ENCODE measurements at regions not wholly inside any gene's neighbourhood (a gene's known extent, or its start where the extent isn't known, plus 50 kb on each side); places are given as distances from the start of the nearest gene placed in this dataset.

DNA sequence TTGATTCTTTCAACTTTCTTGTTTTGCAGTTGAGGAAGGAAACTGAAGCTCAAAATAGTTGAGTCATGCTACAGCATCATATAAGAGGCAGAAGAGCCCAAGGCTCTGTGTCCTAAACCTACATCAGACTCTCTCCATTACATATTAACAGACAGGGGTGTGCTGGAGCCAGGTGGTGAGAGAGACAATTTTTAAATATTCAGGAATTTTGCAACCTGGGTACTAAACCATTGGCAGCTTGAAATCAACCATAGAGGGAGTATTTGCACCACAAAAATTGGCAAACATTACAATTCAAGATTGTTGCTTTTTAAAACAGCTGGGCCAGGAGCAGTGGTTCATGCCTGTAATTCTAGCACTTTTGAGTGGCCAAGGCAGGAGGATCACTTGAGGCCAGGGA is 65.8 kb upstream of the SOX4 start:
- DNase-seq (ENCODE audit: low spot score): no peak
- Histone ChIP-seq H3K9me3 (no peaks in the 10 kb centered on the region), H3K4me3 (no peak overlapping the region), H3K36me3 (no peaks in the 10 kb centered on the region), H3K4me1 (replicated peaks) (no peaks in the 10 kb centered on the region), H3K27me3 (replicated peaks; ENCODE audit: insufficient read depth) (no peaks in the 10 kb centered on the region), H3K27ac (no peak overlapping the region)
- intact Hi-C loops (cut with DNase I): no loop called here
- TF ChIP-seq POLR2AphosphoS5 (IDR thresholded peaks at IDR 0.05): no peak
- TF ChIP-seq POLR2A (IDR thresholded peaks at IDR 0.05): no peak
- TF ChIP-seq, protein P1, sequence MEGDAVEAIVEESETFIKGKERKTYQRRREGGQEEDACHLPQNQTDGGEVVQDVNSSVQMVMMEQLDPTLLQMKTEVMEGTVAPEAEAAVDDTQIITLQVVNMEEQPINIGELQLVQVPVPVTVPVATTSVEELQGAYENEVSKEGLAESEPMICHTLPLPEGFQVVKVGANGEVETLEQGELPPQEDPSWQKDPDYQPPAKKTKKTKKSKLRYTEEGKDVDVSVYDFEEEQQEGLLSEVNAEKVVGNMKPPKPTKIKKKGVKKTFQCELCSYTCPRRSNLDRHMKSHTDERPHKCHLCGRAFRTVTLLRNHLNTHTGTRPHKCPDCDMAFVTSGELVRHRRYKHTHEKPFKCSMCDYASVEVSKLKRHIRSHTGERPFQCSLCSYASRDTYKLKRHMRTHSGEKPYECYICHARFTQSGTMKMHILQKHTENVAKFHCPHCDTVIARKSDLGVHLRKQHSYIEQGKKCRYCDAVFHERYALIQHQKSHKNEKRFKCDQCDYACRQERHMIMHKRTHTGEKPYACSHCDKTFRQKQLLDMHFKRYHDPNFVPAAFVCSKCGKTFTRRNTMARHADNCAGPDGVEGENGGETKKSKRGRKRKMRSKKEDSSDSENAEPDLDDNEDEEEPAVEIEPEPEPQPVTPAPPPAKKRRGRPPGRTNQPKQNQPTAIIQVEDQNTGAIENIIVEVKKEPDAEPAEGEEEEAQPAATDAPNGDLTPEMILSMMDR (IDR thresholded peaks at IDR 0.05): no peak

DNA sequence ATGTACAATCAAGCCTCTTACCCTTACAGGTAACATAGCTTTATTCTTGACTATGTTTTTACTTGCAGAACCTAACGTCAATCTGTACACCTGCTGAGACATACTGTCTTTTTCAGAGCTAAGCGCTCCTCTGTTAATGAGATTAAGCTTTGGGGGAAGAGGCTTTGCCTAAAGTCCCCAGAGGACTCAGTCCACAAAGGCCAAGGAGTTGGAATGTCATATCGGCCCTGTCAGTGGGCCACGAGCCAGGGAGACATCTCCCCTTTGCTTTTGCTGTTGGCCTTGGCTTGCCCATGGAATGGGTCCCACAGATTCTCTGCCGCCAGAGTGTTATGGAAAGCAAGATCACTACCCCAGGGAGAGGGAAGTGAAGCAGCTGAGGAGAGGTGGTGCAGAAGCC is 64.1 kb upstream of the SOX4 start:
- DNase-seq (ENCODE audit: low spot score): no peak
- 80% methylated on average over 5 of the region's 5 CpGs for WGBS
- Histone ChIP-seq H3K9me3 (no peaks in the 10 kb centered on the region), H3K36me3 (no peaks in the 10 kb centered on the region), H3K27me3 (replicated peaks; ENCODE audit: insufficient read depth) (no peaks in the 10 kb centered on the region), H3K4me1 (replicated peaks) (no peaks in the 10 kb centered on the region), H3K4me3 (no peak overlapping the region), H3K27ac (no peak overlapping the region)
- TF ChIP-seq POLR2AphosphoS5 (IDR thresholded peaks at IDR 0.05) (no peak), POLR2A (IDR thresholded peaks at IDR 0.05) (no peak)
- TF ChIP-seq, protein P1 (IDR thresholded peaks at IDR 0.05): no peak
- intact Hi-C loops (cut with DNase I): no loop called here

DNA sequence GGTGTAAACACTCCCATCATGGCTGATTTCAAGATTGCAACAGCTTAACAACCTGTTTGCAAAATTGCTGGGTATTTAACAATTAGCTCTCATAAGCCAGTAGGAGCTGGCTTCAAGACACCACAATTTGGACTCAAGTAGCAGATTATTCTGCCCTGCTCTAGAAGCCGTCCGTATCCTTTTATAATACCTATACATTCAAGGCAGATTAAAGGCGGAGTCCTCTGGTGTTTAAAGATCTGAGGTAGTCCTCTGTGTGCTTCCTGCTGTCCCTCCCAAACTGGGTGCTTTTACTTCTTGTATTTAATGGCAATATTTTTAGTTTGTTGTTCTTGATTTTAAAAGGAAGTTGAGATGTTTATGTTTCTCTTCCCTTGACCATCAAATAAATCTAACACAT is 62.2 kb upstream of the SOX4 start:
- WGBS: 90% methylated on average over 3 of the region's 3 CpGs
- Histone ChIP-seq H3K36me3 (no peaks in the 10 kb centered on the region), H3K4me1 (replicated peaks) (no peaks in the 10 kb centered on the region), H3K4me3 (no peak overlapping the region), H3K9me3 (no peaks in the 10 kb centered on the region), H3K27me3 (replicated peaks; ENCODE audit: insufficient read depth) (no peaks in the 10 kb centered on the region), H3K27ac (no peak overlapping the region)
- TF ChIP-seq POLR2A (IDR thresholded peaks at IDR 0.05) (no peak), POLR2AphosphoS5 (IDR thresholded peaks at IDR 0.05) (no peak)
- TF ChIP-seq, protein P1 (IDR thresholded peaks at IDR 0.05): no peak
- no peak for DNase-seq (ENCODE audit: low spot score)
- intact Hi-C loops (cut with DNase I): no loop called here

DNA sequence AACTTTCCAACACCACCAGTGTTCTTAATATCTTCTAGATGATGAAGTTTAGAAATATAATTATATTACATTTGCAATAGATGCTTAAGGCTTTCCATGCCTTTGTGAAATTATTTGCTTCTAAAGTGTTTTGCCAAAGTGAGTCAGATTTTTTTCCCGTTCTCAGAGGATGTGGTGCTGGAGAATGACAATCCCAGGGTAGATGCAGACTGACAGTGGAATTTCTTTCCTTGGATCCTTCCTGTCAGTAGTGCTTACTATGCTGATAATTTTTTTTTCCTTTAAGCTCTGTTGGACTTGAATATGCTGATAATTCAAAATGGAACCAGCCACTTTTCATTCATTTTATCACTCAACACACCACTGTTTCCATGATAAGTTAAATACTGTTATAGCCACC is 59.9 kb upstream of the SOX4 start:
- 53% methylated on average over 1 of the region's 1 CpG for WGBS
- intact Hi-C loops (cut with DNase I): no loop called here
- TF ChIP-seq, protein P1 (IDR thresholded peaks at IDR 0.05): no peak
- TF ChIP-seq POLR2A (IDR thresholded peaks at IDR 0.05) (no peak), POLR2AphosphoS5 (IDR thresholded peaks at IDR 0.05) (no peak)

DNA sequence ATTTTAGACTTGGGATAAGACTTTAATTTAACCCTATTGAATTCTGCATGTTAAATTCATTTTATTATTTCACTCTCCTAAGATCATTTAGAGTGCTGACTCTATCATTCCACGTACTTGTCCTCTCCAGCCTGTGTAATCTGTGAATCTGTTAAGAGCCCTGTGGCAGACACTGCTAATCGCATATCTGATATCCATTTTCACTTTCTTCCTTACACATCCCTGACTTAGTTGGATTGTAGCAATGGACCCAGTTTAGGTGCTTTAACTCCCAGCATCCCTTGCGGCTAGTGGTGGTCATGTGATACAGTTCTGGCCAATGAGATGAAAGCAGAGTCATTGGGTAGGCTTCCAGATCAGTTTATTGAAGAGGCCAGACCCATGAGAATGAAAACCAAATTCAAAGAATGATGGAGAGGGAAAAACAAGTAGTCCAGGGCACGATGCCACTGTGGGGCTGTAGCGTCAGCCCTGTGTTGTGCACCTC is 57.2 kb upstream of the SOX4 start:
- Histone ChIP-seq H3K27me3 (replicated peaks; ENCODE audit: insufficient read depth) (no peaks in the 10 kb centered on the region), H3K4me1 (replicated peaks) (no peaks in the 10 kb centered on the region), H3K27ac (no peak overlapping the region), H3K9me3 (no peaks in the 10 kb centered on the region), H3K4me3 (no peak overlapping the region), H3K36me3 (no peaks in the 10 kb centered on the region)
- 95% methylated on average over 5 of the region's 5 CpGs for WGBS
- no peak for TF ChIP-seq POLR2AphosphoS5 (IDR thresholded peaks at IDR 0.05)
- no peak for TF ChIP-seq POLR2A (IDR thresholded peaks at IDR 0.05)
- TF ChIP-seq, protein P1 (IDR thresholded peaks at IDR 0.05): no peak
- intact Hi-C loops (cut with DNase I): no loop called here
- DNase-seq (ENCODE audit: low spot score): no peak

More for the DNA sequence above, 59.9 kb upstream of the SOX4 start:
- Histone ChIP-seq H3K9me3 (no peaks in the 10 kb centered on the region), H3K36me3 (no peaks in the 10 kb centered on the region), H3K27ac (no peak overlapping the region), H3K4me1 (replicated peaks) (no peaks in the 10 kb centered on the region), H3K4me3 (no peak overlapping the region), H3K27me3 (replicated peaks; ENCODE audit: insufficient read depth) (no peaks in the 10 kb centered on the region)
- no peak for DNase-seq (ENCODE audit: low spot score)
